Mesodermal cell (in vitro differentiated cells): ENCODE measurements at regions not wholly inside any gene's neighbourhood (a gene's known extent, or its start where the extent isn't known, plus 50 kb on each side); places are given as distances from the start of the nearest gene placed in this dataset.
"Not testable (repeated sequence)": the region's sequence is repeated elsewhere in the genome, so short reads cannot be mapped to it uniquely, and the experiment has no call there.

Experiments used
- H3K27ac ChIP-seq: 2 replicates; pipeline ENCODE4 v1.7.0; 2013; ENCODE audit warnings: mild to moderate bottlenecking, low read depth, low read length, moderate library complexity; ENCODE audit not compliant: severe bottlenecking
- H3K36me3 ChIP-seq: 2 replicates; pipeline ENCODE4 v1.7.1; 2013; ENCODE audit warnings: mild to moderate bottlenecking, low read length, moderate library complexity; ENCODE audit not compliant: control insufficient read depth, insufficient read depth
- H3K4me1 ChIP-seq: one replicate; pipeline ENCODE4 v1.7.1; 2013; ENCODE audit warnings: mild to moderate bottlenecking, low read length; ENCODE audit not compliant: insufficient read depth, control insufficient read depth, poor library complexity, severe bottlenecking
- H3K4me3 ChIP-seq: 2 replicates; pipeline ENCODE4 v1.7.0; 2013; ENCODE audit warnings: low read length, control low read depth, mild to moderate bottlenecking; ENCODE audit not compliant: insufficient read depth, poor library complexity, severe bottlenecking; ENCODE audit errors: extremely low read depth
- H3K9me3 ChIP-seq: 2 replicates; pipeline ENCODE4 v1.7.1; 2013; ENCODE audit warnings: mild to moderate bottlenecking, low read length, moderate library complexity; ENCODE audit not compliant: control insufficient read depth
- WGBS, 2 experiments: methylation state at CpG; one replicate each; pipeline ENCODE4 v1.1.5; 2013; ENCODE audit warnings: missing lambda C conversion rate in 2 of 2; ENCODE audit not compliant: insufficient coverage in 2 of 2; 5-methylcytosine and 5-hydroxymethylcytosine counted together

GRCh38 chr16:29578898-29579297 is 72.7 kb upstream of the NPIPB12 start:
- H3K9me3 ChIP-seq, H3K4me3 ChIP-seq, H3K27ac ChIP-seq, H3K36me3 ChIP-seq, H3K4me1 ChIP-seq: not testable (repeated sequence)
- WGBS, 2 experiments = no CpG with 5 or more reads among the region's 1 CpG

- H3K27ac ChIP-seq, H3K9me3 ChIP-seq, H3K4me1 ChIP-seq, H3K4me3 ChIP-seq, H3K36me3 ChIP-seq: not testable (repeated sequence)
- WGBS, 2 experiments = no CpG with 5 or more reads among the region's 4 CpGs
Measured at GRCh38 chr16:29581764-29582163, 75.6 kb upstream of the NPIPB12 start.

GRCh38 chr16:29591919-29592318 is 71.1 kb upstream of the SPN start:
- no CpG with 5 or more reads among the region's 6 CpGs for WGBS, 2 experiments
- H3K36me3 ChIP-seq, H3K4me3 ChIP-seq, H3K27ac ChIP-seq, H3K9me3 ChIP-seq, H3K4me1 ChIP-seq: not testable (repeated sequence)

- WGBS, 2 experiments = no CpG with 5 or more reads among the region's 38 CpGs
- not testable (repeated sequence) for H3K36me3 ChIP-seq, H3K9me3 ChIP-seq, H3K4me1 ChIP-seq
- H3K27ac ChIP-seq = peak overlapping the region; percentile 79
- H3K4me3 ChIP-seq = peak overlapping the region; percentile 56
Measured at GRCh38 chr16:29594269-29594925, 68.7 kb upstream of the SPN start.

- not testable (repeated sequence) for H3K4me1 ChIP-seq, H3K36me3 ChIP-seq, H3K9me3 ChIP-seq
- Histone ChIP-seq H3K27ac (peak overlapping the region; percentile 86), H3K4me3 (peak overlapping the region; percentile 56)
- 0 to 3% methylated on average over 26 to 34 of the region's 91 CpGs for WGBS, 2 experiments
Measured at GRCh38 chr16:29594926-29595838, 67.9 kb upstream of the SPN start.

- not testable (repeated sequence) for H3K4me1 ChIP-seq, H3K36me3 ChIP-seq, H3K9me3 ChIP-seq, H3K4me3 ChIP-seq, H3K27ac ChIP-seq
- 96 to 100% methylated on average over 5 to 7 of the region's 7 CpGs for WGBS, 2 experiments
Measured at GRCh38 chr16:29597030-29597429, 66.0 kb upstream of the SPN start.

- WGBS, 2 experiments = 97% methylated on average over 13 to 15 of the region's 26 CpGs
- not testable (repeated sequence) for H3K27ac ChIP-seq, H3K4me3 ChIP-seq
Measured at GRCh38 chr16:29600111-29601000, 62.7 kb upstream of the SPN start.

GRCh38 chr16:29602247-29602625 is 60.8 kb upstream of the SPN start:
- 94 to 95% methylated on average over 7 of the region's 9 CpGs for WGBS, 2 experiments
- H3K9me3 ChIP-seq, H3K36me3 ChIP-seq, H3K4me1 ChIP-seq, H3K4me3 ChIP-seq, H3K27ac ChIP-seq: not testable (repeated sequence)

More at GRCh38 chr16:29600111-29601000, 62.7 kb upstream of the SPN start:
- H3K9me3 ChIP-seq, H3K36me3 ChIP-seq, H3K4me1 ChIP-seq: not testable (repeated sequence)

- H3K9me3 ChIP-seq, H3K27ac ChIP-seq, H3K36me3 ChIP-seq, H3K4me1 ChIP-seq, H3K4me3 ChIP-seq: not testable (repeated sequence)
- 100% methylated on average over 2 of the region's 6 CpGs; no CpG with 5 or more reads in 1 of the 2 experiments for WGBS, 2 experiments
Measured at GRCh38 chr16:29602683-29603088, 60.4 kb upstream of the SPN start.

- H3K4me1 ChIP-seq, H3K9me3 ChIP-seq, H3K4me3 ChIP-seq, H3K36me3 ChIP-seq: not testable (repeated sequence)
- peak overlapping the region; percentile 45 for H3K27ac ChIP-seq
- 90 to 92% methylated on average over 5 to 13 of the region's 21 CpGs for WGBS, 2 experiments
Measured at GRCh38 chr16:29604631-29605549, 58.2 kb upstream of the SPN start.
